ENCODE measurements at regions not wholly inside any gene's neighbourhood (a gene's known extent, or its start where the extent isn't known, plus 50 kb on each side); places are given as distances from the start of the nearest gene placed in this dataset.

- in situ Hi-C loops (cut with HindIII; ENCODE audit: extremely low pct_ligation_motif_present, low pct_unique_long_range_greater_than_20kb): loop anchor here (10.0 kb wide), 1 partner anchor 193 kb away; no protein-coding TSS in a partner anchor
- no peak overlapping the region for H3K9ac ChIP-seq (ENCODE audit: insufficient read depth, low read depth, low read length)
- intact Hi-C loops (cut with micrococcal nuclease; ENCODE audit: unreplicated experiment): no loop called here
- no peak overlapping the region for H3K4me2 ChIP-seq (ENCODE audit: low read depth, low read length)
- H2AFZ ChIP-seq (ENCODE audit: low read length): no peak overlapping the region
- no peaks in the 10 kb centered on the region for H3K36me3 ChIP-seq (replicated peaks in 1 of 2; ENCODE audit: control insufficient read depth in 1 of 2, insufficient read depth in 2 of 2, low read length in 2 of 2)
- no peak for FAIRE-seq
- 0% methylated on average over 1 of the region's 1 CpG for WGBS (ENCODE audit: low lambda C conversion rate)
- H3K4me1 ChIP-seq (ENCODE audit: insufficient read depth, low read length): no peaks in the 10 kb centered on the region
- no peak for ATAC-seq
- no peak overlapping the region for H3K27ac ChIP-seq (ENCODE audit: extremely low read length, insufficient read depth, low read length)
- POLR2A ChIA-PET: no interaction called here
- CTCF ChIA-PET (ENCODE audit: low intra/inter-chr PET ratio, low total read pairs): no interaction called here
- no peaks in the 10 kb centered on the region for H3K79me2 ChIP-seq (ENCODE audit: insufficient read depth, low read length)
- no peaks in the 10 kb centered on the region for H3K9me3 ChIP-seq (ENCODE audit: low read length)
- no TSS peak for BruUV-seq (replicated peaks)
- no peak for DNase-seq (ENCODE audit: low spot score)
- no peaks in the 10 kb centered on the region for H3K27me3 ChIP-seq (ENCODE audit: control insufficient read depth in 1 of 2, insufficient read depth in 2 of 2, low read length in 2 of 2)
- H4K20me1 ChIP-seq (ENCODE audit: insufficient read depth, low read length): no peaks in the 10 kb centered on the region
- TF ChIP-seq, protein P1, sequence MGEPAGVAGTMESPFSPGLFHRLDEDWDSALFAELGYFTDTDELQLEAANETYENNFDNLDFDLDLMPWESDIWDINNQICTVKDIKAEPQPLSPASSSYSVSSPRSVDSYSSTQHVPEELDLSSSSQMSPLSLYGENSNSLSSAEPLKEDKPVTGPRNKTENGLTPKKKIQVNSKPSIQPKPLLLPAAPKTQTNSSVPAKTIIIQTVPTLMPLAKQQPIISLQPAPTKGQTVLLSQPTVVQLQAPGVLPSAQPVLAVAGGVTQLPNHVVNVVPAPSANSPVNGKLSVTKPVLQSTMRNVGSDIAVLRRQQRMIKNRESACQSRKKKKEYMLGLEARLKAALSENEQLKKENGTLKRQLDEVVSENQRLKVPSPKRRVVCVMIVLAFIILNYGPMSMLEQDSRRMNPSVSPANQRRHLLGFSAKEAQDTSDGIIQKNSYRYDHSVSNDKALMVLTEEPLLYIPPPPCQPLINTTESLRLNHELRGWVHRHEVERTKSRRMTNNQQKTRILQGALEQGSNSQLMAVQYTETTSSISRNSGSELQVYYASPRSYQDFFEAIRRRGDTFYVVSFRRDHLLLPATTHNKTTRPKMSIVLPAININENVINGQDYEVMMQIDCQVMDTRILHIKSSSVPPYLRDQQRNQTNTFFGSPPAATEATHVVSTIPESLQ (CRISPR knock-in tag; conservative IDR thresholded peaks at IDR 0.05): no peak
- TF ChIP-seq ZFP36L2 (CRISPR knock-in tag; IDR thresholded peaks at IDR 0.05) (no peak), ELF3 (CRISPR knock-in tag; IDR thresholded peaks at IDR 0.05) (no peak), TBP (CRISPR knock-in tag; IDR thresholded peaks at IDR 0.05) (no peak), ZNF605 (CRISPR knock-in tag; IDR thresholded peaks at IDR 0.05) (no peak), KAT2B (IDR thresholded peaks at IDR 0.05; ENCODE audit: borderline replicate concordance, low read depth, low read length) (no peak), CHCHD3 (CRISPR knock-in tag; IDR thresholded peaks at IDR 0.05) (no peak), MIXL1 (CRISPR knock-in tag; IDR thresholded peaks at IDR 0.05) (no peak), KDM1A (CRISPR knock-in tag; IDR thresholded peaks at IDR 0.05) (no peak)
- TF ChIP-seq, protein P2, sequence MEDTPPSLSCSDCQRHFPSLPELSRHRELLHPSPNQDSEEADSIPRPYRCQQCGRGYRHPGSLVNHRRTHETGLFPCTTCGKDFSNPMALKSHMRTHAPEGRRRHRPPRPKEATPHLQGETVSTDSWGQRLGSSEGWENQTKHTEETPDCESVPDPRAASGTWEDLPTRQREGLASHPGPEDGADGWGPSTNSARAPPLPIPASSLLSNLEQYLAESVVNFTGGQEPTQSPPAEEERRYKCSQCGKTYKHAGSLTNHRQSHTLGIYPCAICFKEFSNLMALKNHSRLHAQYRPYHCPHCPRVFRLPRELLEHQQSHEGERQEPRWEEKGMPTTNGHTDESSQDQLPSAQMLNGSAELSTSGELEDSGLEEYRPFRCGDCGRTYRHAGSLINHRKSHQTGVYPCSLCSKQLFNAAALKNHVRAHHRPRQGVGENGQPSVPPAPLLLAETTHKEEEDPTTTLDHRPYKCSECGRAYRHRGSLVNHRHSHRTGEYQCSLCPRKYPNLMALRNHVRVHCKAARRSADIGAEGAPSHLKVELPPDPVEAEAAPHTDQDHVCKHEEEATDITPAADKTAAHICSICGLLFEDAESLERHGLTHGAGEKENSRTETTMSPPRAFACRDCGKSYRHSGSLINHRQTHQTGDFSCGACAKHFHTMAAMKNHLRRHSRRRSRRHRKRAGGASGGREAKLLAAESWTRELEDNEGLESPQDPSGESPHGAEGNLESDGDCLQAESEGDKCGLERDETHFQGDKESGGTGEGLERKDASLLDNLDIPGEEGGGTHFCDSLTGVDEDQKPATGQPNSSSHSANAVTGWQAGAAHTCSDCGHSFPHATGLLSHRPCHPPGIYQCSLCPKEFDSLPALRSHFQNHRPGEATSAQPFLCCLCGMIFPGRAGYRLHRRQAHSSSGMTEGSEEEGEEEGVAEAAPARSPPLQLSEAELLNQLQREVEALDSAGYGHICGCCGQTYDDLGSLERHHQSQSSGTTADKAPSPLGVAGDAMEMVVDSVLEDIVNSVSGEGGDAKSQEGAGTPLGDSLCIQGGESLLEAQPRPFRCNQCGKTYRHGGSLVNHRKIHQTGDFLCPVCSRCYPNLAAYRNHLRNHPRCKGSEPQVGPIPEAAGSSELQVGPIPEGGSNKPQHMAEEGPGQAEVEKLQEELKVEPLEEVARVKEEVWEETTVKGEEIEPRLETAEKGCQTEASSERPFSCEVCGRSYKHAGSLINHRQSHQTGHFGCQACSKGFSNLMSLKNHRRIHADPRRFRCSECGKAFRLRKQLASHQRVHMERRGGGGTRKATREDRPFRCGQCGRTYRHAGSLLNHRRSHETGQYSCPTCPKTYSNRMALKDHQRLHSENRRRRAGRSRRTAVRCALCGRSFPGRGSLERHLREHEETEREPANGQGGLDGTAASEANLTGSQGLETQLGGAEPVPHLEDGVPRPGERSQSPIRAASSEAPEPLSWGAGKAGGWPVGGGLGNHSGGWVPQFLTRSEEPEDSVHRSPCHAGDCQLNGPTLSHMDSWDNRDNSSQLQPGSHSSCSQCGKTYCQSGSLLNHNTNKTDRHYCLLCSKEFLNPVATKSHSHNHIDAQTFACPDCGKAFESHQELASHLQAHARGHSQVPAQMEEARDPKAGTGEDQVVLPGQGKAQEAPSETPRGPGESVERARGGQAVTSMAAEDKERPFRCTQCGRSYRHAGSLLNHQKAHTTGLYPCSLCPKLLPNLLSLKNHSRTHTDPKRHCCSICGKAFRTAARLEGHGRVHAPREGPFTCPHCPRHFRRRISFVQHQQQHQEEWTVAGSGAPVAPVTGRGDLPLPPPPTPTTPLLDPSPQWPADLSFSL (CRISPR knock-in tag; IDR thresholded peaks at IDR 0.05): no peak
- TF ChIP-seq, protein P3, sequence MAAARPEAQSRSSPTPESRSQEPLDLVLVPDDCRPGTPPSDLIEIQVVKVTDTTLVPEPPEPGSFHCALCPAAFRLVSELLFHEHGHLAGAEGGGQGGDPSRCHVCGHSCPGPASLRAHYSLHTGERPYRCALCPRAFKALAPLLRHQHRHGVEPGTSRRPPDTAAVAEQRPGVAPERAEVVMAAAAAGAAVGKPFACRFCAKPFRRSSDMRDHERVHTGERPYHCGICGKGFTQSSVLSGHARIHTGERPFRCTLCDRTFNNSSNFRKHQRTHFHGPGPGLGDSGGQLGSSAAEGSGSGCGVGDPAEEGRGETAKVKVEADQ (CRISPR knock-in tag; IDR thresholded peaks at IDR 0.05; ENCODE audit: borderline replicate concordance): no peak
- TF ChIP-seq, protein P4, sequence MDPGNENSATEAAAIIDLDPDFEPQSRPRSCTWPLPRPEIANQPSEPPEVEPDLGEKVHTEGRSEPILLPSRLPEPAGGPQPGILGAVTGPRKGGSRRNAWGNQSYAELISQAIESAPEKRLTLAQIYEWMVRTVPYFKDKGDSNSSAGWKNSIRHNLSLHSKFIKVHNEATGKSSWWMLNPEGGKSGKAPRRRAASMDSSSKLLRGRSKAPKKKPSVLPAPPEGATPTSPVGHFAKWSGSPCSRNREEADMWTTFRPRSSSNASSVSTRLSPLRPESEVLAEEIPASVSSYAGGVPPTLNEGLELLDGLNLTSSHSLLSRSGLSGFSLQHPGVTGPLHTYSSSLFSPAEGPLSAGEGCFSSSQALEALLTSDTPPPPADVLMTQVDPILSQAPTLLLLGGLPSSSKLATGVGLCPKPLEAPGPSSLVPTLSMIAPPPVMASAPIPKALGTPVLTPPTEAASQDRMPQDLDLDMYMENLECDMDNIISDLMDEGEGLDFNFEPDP (CRISPR knock-in tag; conservative IDR thresholded peaks at IDR 0.05): no peak
- no peak overlapping the region for H3K4me3 ChIP-seq (replicated peaks in 1 of 3; ENCODE audit: insufficient read depth in 1 of 3, low read depth in 2 of 3, low read length in 3 of 3)
Observed at GRCh38 chr1:103942029-103942428, 192.3 kb downstream of the AMY1C start.
